ENCODE measurements at regions not wholly inside any gene's neighbourhood (a gene's known extent, or its start where the extent isn't known, plus 50 kb on each side); places are given as distances from the start of the nearest gene placed in this dataset.

GRCh38 chr13:38570706-38571105, 116.2 kb upstream of the FREM2 start:
- TF ChIP-seq CTCF (IDR thresholded peaks at IDR 0.05; ENCODE audit: borderline replicate concordance, extremely low read depth, low read length, poor library complexity, severe bottlenecking) (no peak), EZH2 (IDR thresholded peaks at IDR 0.05; ENCODE audit: borderline replicate concordance, low read depth, low read length, severe bottlenecking) (no peak)
